ENCODE measurements at regions not wholly inside any gene's neighbourhood (a gene's known extent, or its start where the extent isn't known, plus 50 kb on each side); places are given as distances from the start of the nearest gene placed in this dataset.

DNA sequence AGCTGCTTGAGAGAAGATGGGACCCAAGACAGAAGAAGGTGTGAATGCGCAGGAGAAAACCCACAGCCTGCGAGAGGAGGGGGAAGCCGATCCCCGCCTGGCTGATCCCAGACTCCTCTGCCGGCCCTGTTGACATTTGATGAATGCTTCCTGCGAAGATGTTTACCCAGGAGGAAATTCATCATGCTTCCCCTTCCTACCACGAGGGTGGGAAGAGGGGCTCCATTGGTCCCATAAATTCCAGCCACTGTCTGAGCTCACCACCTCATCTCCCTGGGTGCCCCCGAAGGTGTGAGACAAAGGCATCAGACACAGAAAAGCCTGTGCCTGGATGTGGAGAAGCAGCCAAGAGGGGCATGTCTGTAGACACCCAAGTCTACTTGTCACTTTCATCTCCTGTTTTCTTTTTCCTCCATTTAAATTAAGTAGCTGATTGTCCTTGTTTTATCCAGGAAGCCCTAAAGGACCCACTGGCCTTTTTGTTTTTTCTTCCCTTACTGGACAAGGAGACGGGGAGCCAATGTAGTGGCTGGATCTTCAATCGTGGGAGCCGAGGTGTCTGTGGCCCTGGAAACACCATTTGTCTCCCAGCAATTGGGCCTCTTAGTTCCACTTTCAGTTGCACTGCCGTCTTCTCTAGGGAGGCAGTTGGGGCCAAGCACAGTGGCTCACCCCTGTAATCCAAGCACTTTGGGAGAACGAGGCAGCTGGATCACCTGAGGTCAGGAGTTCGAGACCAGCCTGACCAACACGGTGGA lies 95.3 kb upstream of the HES1 start:
- Histone ChIP-seq H3K9ac (ENCODE audit: low read length) (no peak overlapping the region), H3K36me3 (ENCODE audit: insufficient read depth, low read length) (no peaks in the 10 kb centered on the region), H3K27ac (ENCODE audit: low read depth, low read length) (no peak overlapping the region)

DNA sequence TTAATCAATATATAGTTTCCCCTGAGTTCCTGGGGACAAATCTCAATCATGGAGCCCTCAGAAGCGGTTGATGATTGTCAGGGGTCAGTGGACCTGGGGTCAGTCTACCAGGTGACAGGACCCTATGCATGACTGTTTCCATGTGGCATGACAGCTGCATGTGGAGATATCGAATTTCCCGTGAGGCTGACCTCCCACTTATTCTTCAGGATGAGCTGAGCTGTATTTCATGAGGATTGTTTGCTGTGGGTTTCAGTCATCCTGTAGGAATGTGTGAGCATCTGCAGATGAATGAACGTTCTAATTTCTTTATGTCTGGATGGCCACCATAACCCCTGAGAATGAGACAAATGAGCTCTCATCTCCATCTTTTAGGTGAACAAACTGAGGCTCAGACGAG lies 93.0 kb upstream of the HES1 start:
- no peaks in the 10 kb centered on the region for H3K36me3 ChIP-seq (ENCODE audit: insufficient read depth, low read length)
- H3K9me3 ChIP-seq (ENCODE audit: low read length), result no peaks in the 10 kb centered on the region
- H3K27ac ChIP-seq (ENCODE audit: low read depth, low read length), result no peak overlapping the region
- H3K9ac ChIP-seq (ENCODE audit: low read length), result no peak overlapping the region
- peaks cover 12% of the 10 kb centered on the region for H3K4me1 ChIP-seq (ENCODE audit: insufficient read depth, low read length)
- no peaks in the 10 kb centered on the region for H3K27me3 ChIP-seq (ENCODE audit: control insufficient read depth in 1 of 2, insufficient read depth in 2 of 2, low read length in 2 of 2)
- H3K4me3 ChIP-seq (ENCODE audit: low read depth in 1 of 2, low read length in 2 of 2), result no peak overlapping the region

More for the DNA sequence above, 95.3 kb upstream of the HES1 start:
- Histone ChIP-seq H3K9me3 (ENCODE audit: low read length) (no peaks in the 10 kb centered on the region), H3K4me1 (ENCODE audit: insufficient read depth, low read length) (no peaks in the 10 kb centered on the region), H3K4me3 (ENCODE audit: low read depth in 1 of 2, low read length in 2 of 2) (no peak overlapping the region), H3K27me3 (ENCODE audit: control insufficient read depth in 1 of 2, insufficient read depth in 2 of 2, low read length in 2 of 2) (no peaks in the 10 kb centered on the region)

DNA sequence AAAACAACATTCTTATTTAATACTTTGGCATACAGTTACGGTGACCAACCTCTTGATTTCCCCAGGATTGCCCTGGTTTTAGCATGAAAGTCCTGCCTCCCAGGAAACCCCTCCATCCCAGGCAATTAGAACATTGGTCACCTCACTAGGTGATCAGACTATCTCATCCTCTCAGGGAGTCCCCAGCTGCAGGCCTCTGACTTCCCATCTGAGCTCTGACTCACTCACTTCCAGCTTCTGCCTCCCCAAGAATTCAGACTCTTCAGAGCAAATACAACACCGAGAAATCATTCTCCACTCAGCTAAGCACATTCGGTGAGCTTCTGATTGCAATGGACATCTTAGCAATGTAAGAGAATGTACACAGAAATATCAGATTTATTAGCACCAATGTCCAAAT lies 92.4 kb upstream of the HES1 start:
- no peak overlapping the region for H3K4me3 ChIP-seq (ENCODE audit: low read depth in 1 of 2, low read length in 2 of 2)
- H3K9ac ChIP-seq (ENCODE audit: low read length), result no peak overlapping the region
- H3K4me1 ChIP-seq (ENCODE audit: insufficient read depth, low read length), result peaks cover 12% of the 10 kb centered on the region
- H3K36me3 ChIP-seq (ENCODE audit: insufficient read depth, low read length), result no peaks in the 10 kb centered on the region
- H3K27me3 ChIP-seq (ENCODE audit: control insufficient read depth in 1 of 2, insufficient read depth in 2 of 2, low read length in 2 of 2), result no peaks in the 10 kb centered on the region
- no peak overlapping the region for H3K27ac ChIP-seq (ENCODE audit: low read depth, low read length)
- no peaks in the 10 kb centered on the region for H3K9me3 ChIP-seq (ENCODE audit: low read length)

DNA sequence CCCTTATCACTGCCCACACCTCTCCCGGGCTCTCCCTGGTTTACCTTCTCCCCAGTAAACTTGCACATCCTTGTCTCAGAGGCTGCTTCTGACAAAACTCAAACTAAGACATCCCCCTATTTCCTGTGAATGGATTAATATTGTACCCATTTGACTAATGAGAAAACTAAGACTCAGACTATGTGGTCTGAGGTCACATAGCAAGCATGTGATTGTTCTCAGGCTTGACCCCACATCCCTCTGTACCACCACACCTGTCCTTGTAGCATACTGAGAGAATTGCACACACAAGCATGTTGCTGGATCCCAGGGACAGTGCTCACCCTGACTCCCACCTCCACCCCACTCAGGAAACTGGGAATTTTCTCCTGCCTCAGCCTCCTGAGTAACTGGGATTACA lies 90.7 kb upstream of the HES1 start:
- H3K9ac ChIP-seq (ENCODE audit: low read length), result no peak overlapping the region
- H3K4me1 ChIP-seq (ENCODE audit: insufficient read depth, low read length), result peaks cover 12% of the 10 kb centered on the region
- no peaks in the 10 kb centered on the region for H3K9me3 ChIP-seq (ENCODE audit: low read length)
- no peaks in the 10 kb centered on the region for H3K36me3 ChIP-seq (ENCODE audit: insufficient read depth, low read length)
- no peak overlapping the region for H3K27ac ChIP-seq (ENCODE audit: low read depth, low read length)
- H3K4me3 ChIP-seq (ENCODE audit: low read depth in 1 of 2, low read length in 2 of 2), result no peak overlapping the region
- no peaks in the 10 kb centered on the region for H3K27me3 ChIP-seq (ENCODE audit: control insufficient read depth in 1 of 2, insufficient read depth in 2 of 2, low read length in 2 of 2)

DNA sequence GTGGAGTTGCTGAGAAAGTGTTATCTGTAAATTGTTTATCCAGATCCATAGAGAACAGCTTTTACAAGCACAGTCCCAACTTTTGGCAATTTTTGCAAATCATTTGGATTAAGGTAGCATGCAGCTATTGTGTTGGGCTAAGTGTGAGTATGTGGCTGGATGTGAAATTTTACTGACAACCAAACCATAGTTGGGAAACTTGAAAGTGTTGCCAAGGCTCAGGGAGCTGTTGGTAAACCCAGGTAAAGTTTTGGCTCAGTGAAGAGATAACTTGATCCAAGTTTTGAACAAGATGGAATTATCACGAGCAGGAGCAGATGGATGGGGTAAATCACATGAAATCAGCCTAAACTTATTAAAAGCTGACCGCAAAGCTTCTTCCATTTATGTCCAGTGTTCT lies 90.0 kb upstream of the HES1 start:
- Histone ChIP-seq H3K27ac (ENCODE audit: low read depth, low read length) (no peak overlapping the region), H3K9me3 (ENCODE audit: low read length) (peaks cover under 1% of the 10 kb centered on the region)

DNA sequence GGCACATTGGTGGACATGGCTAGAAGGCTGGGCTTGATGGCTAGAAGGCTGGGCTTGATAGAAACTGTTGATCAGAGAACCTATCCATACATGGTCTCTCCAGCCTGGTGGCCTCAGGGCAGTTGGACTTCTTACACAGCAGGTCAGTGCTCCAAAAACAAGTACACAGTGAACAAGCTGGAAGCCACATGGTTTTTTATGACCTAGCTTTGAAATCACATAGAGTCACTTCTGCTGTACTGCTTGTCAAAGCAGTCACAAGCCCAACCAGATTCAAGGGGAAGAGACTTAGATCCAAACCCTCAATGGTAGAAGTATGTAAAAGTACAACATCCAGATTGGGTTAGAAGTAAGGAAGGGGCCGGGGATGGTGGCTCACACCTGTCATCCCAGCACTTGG lies 89.4 kb upstream of the HES1 start:
- Histone ChIP-seq H3K9me3 (ENCODE audit: low read length) (peaks cover 7% of the 10 kb centered on the region), H3K27me3 (ENCODE audit: control insufficient read depth in 1 of 2, insufficient read depth in 2 of 2, low read length in 2 of 2) (no peaks in the 10 kb centered on the region), H3K4me3 (ENCODE audit: low read depth in 1 of 2, low read length in 2 of 2) (no peak overlapping the region), H3K4me1 (ENCODE audit: insufficient read depth, low read length) (peaks cover 12% of the 10 kb centered on the region), H3K27ac (ENCODE audit: low read depth, low read length) (no peak overlapping the region), H3K9ac (ENCODE audit: low read length) (no peak overlapping the region), H3K36me3 (ENCODE audit: insufficient read depth, low read length) (no peaks in the 10 kb centered on the region)

More for the DNA sequence above, 90.0 kb upstream of the HES1 start:
- Histone ChIP-seq H3K4me3 (ENCODE audit: low read depth in 1 of 2, low read length in 2 of 2) (no peak overlapping the region), H3K36me3 (ENCODE audit: insufficient read depth, low read length) (no peaks in the 10 kb centered on the region), H3K9ac (ENCODE audit: low read length) (no peak overlapping the region), H3K4me1 (ENCODE audit: insufficient read depth, low read length) (peaks cover 12% of the 10 kb centered on the region), H3K27me3 (ENCODE audit: control insufficient read depth in 1 of 2, insufficient read depth in 2 of 2, low read length in 2 of 2) (no peaks in the 10 kb centered on the region)

DNA sequence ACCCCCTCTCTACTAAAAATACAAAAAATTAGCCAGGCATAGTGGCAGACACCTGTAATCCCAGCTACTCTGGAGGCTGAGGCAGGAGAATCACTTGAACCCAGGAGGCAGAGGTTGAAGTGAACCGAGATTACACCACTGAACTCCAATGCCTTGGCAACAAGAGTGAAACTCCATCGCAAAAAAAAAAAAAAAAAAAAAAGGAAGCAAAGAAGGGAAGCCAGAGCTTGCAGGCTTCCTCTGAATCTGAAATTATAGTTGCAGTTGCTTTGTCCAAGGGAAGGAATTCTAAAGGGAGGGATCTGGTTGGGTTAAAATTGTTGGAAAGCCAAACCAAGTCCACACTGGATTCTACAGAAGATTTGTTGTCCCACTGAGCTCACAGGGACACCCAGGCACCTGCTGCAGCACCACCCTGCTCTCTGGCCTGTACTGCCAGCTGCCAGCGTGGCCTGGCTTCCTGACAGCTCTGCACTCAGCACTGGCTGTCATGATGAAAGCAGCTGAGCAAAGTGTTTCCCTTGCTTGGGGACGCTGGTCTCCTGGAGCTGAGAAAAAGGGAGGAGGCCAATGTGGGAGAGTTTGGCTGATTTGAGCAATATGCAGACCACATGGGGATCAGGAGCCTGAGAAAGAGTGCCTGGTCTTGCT lies 88.8 kb upstream of the HES1 start:
- H3K27me3 ChIP-seq (ENCODE audit: control insufficient read depth in 1 of 2, insufficient read depth in 2 of 2, low read length in 2 of 2), result no peaks in the 10 kb centered on the region
- no peak overlapping the region for H3K9ac ChIP-seq (ENCODE audit: low read length)
- no peaks in the 10 kb centered on the region for H3K36me3 ChIP-seq (ENCODE audit: insufficient read depth, low read length)
- no peak overlapping the region for H3K27ac ChIP-seq (ENCODE audit: low read depth, low read length)
- peaks cover 7% of the 10 kb centered on the region for H3K9me3 ChIP-seq (ENCODE audit: low read length)
- no peak overlapping the region for H3K4me3 ChIP-seq (ENCODE audit: low read depth in 1 of 2, low read length in 2 of 2)
- peaks cover 12% of the 10 kb centered on the region for H3K4me1 ChIP-seq (ENCODE audit: insufficient read depth, low read length)

DNA sequence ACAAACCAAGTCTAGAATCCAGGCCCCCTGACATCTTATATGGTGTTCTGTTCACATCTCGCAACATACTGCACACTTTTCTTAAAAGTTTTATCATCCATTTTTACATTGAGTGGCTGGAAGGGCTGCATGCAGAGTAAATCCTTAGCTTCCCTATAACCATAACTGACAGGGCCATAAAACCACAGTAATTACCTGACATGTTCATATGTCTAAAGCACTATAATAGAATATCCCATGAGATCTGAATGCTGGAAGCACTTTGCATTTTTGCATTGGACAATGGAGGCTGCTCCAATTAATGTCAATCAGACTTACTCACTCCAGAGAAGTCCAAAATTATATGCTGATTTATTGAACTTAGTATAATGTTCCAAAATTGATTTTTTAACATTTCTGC lies 86.6 kb upstream of the HES1 start:
- Histone ChIP-seq H3K27me3 (ENCODE audit: control insufficient read depth in 1 of 2, insufficient read depth in 2 of 2, low read length in 2 of 2) (no peaks in the 10 kb centered on the region), H3K4me1 (ENCODE audit: insufficient read depth, low read length) (peaks cover 12% of the 10 kb centered on the region), H3K4me3 (ENCODE audit: low read depth in 1 of 2, low read length in 2 of 2) (no peak overlapping the region), H3K27ac (ENCODE audit: low read depth, low read length) (no peak overlapping the region), H3K9ac (ENCODE audit: low read length) (no peak overlapping the region), H3K9me3 (ENCODE audit: low read length) (peaks cover 7% of the 10 kb centered on the region), H3K36me3 (ENCODE audit: insufficient read depth, low read length) (no peaks in the 10 kb centered on the region)

DNA sequence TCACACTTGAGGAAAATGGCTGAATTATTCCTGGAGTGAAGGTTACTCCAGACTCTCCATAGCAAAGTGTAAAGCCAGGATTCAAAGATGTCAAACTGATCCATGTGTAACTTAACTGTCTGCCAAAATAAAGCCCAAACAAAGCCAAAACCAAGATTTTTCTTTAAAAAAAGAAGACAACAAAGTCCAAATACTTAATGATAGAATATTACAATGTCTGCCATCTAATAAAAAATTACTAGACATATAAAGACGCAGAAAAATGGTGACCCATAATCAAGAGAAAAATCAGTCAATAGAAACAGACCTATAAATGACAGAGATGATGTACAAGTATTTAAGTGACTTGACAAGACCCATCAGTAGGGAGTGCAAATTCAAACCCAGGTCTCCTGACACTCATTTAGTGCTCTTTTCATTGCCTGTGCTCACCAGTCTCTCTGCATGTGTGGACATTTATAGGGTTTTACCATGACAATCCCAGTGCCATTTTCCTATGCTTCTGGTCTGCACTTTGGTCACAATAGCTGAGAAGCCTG lies 85.1 kb upstream of the HES1 start:
- no peaks in the 10 kb centered on the region for H3K27me3 ChIP-seq (ENCODE audit: control insufficient read depth in 1 of 2, insufficient read depth in 2 of 2, low read length in 2 of 2)
- H3K27ac ChIP-seq (ENCODE audit: low read depth, low read length), result no peak overlapping the region
- H3K36me3 ChIP-seq (ENCODE audit: insufficient read depth, low read length), result no peaks in the 10 kb centered on the region
- H3K9me3 ChIP-seq (ENCODE audit: low read length), result peaks cover 7% of the 10 kb centered on the region
- H3K4me1 ChIP-seq (ENCODE audit: insufficient read depth, low read length), result peaks cover 12% of the 10 kb centered on the region
- no peak overlapping the region for H3K4me3 ChIP-seq (ENCODE audit: low read depth in 1 of 2, low read length in 2 of 2)
- no peak overlapping the region for H3K9ac ChIP-seq (ENCODE audit: low read length)

DNA sequence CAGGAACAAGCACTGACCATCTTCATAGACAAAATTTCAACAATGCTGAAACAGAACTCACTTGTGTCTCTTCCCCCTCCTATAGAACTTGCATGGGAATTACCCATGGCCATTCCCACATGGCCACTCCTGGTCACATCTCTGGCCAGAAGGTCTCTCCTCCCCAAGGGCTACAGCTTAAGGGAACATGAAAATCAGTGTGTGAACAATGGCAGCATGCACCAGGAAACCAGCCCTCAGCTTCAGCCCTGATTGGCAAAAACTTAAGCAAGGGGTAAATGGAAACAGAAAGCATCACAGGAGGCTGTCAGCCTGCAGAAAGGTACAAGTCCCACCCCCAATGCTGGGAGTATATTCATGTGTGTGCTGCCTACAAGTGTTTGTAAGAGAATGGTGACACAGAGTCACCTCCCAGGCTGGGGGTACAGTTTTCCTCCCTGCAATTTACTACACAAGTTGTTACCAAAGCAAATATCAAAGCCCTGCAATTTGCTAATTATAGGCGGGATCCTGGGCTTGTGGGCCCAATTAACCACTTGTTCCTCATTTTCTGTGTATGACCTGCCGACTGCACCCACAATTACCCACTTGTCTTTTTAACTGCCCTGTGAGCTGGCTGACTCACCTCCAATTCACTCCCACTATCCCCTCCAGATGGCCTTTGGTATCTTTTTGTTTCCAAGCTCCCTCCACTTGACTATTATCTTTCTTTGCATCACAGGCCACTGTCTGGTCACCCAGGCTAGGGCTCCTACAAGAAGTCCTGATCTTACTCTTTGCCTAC lies 84.4 kb upstream of the HES1 start:
- Histone ChIP-seq H3K27me3 (ENCODE audit: control insufficient read depth in 1 of 2, insufficient read depth in 2 of 2, low read length in 2 of 2) (no peaks in the 10 kb centered on the region), H3K9me3 (ENCODE audit: low read length) (peaks cover 7% of the 10 kb centered on the region), H3K9ac (ENCODE audit: low read length) (no peak overlapping the region), H3K27ac (ENCODE audit: low read depth, low read length) (no peak overlapping the region), H3K4me1 (ENCODE audit: insufficient read depth, low read length) (peaks cover 12% of the 10 kb centered on the region), H3K36me3 (ENCODE audit: insufficient read depth, low read length) (no peaks in the 10 kb centered on the region), H3K4me3 (ENCODE audit: low read depth in 1 of 2, low read length in 2 of 2) (no peak overlapping the region)

DNA sequence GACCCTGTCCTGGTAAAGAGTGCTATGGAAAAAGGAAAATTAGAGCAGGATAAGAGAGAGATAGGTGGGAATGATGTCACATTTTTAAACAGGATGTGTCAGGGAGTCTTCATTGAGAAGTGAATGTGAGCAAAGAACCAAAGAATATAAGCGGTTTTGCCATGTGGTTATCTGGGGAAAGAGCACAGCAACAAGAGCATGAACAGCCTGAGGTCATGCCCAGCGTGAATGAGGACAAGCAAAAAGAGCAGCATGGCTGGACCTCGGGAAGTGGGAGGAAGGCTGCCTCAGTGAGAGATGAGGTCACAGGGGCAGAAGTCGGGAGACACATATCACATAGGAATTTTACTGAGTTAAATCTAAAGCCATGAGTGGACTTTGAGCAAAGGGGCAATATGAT lies 82.8 kb upstream of the HES1 start:
- Histone ChIP-seq H3K9me3 (ENCODE audit: low read length) (peaks cover 7% of the 10 kb centered on the region), H3K27me3 (ENCODE audit: control insufficient read depth in 1 of 2, insufficient read depth in 2 of 2, low read length in 2 of 2) (no peaks in the 10 kb centered on the region), H3K36me3 (ENCODE audit: insufficient read depth, low read length) (no peaks in the 10 kb centered on the region), H3K27ac (ENCODE audit: low read depth, low read length) (no peak overlapping the region), H3K9ac (ENCODE audit: low read length) (no peak overlapping the region), H3K4me1 (ENCODE audit: insufficient read depth, low read length) (peaks cover 4% of the 10 kb centered on the region), H3K4me3 (ENCODE audit: low read depth in 1 of 2, low read length in 2 of 2) (no peak overlapping the region)
